Stimulated activated naive CD4-positive, alpha-beta T cell treated with Interleukin-2 at 50 U/mL for 16 hours (primary cell): ENCODE measurements at regions not wholly inside any gene's neighbourhood (a gene's known extent, or its start where the extent isn't known, plus 50 kb on each side); places are given as distances from the start of the nearest gene placed in this dataset.

Experiments
- DNase-seq: peaks from one replicate; lab custom pipeline; 2025; lab: John Stamatoyannopoulos, UW

DNA sequence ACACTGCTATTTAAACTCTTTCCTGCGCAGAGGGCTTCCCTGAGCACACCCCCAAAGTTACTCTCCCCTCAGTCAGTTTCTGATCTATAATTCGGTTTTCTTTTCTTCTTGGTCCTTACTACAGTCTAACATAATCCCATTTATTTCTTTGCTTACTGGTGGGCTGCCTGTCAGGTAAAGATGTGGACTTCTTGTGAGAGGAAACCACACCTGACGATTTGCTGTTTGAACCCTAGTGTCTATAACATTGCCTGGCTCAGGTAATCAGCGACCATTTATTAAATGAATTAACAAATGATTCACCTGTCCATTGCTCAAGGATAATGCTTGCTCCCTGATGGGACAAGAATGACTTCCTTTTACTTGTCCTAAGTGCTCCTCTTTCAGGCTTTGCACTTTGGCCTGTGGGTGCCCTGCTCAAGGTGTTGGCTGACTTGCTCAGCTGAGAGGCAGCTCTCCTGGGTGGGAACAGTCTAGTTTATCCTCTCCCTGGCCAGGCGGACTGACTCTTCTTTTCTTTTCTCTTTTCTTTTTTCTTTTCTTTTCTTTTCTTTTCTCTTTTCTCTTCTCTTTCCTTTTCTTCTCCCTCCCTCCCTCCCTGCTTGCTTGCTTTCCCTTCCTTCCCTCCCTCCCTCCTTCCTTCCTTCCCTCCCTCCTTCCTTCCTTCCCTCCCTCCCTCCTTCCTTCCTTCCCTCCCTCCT, 233.1 kb downstream of the BCAS1 start:
- DNase-seq = no peak

DNA sequence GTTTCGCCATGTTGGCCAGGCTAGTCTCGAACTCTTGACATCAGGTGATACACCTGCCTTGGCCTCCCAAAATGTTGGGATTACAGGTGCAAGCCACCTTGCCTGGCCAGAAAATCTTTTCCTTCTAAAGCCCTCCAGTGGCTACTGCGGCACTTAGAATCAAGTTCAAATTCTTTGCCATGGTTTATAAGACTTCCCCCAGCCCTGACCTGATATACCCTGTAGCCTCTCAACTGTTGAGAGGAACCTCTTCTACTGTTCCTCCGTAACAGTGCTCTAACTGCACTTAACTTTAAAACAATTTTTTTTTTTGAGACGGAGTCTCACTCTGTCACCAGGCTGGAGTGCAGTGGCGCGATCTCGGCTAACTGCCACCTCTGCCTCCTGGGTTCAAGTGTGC, 235.6 kb downstream of the BCAS1 start:
- no peak for DNase-seq

GRCh38 chr20:53834062-53834442, 236.3 kb downstream of the BCAS1 start:
- no peak for DNase-seq

GRCh38 chr20:53833333-53834061, 236.9 kb downstream of the BCAS1 start:
- no peak for DNase-seq

GRCh38 chr20:53832499-53832898, 237.9 kb downstream of the BCAS1 start:
- DNase-seq = no peak

- DNase-seq = no peak
Measured at GRCh38 chr20:53831812-53832211, 238.2 kb upstream of the ZNF217 start.

- DNase-seq = no peak
Measured at GRCh38 chr20:53831228-53831627, 237.6 kb upstream of the ZNF217 start.

DNA sequence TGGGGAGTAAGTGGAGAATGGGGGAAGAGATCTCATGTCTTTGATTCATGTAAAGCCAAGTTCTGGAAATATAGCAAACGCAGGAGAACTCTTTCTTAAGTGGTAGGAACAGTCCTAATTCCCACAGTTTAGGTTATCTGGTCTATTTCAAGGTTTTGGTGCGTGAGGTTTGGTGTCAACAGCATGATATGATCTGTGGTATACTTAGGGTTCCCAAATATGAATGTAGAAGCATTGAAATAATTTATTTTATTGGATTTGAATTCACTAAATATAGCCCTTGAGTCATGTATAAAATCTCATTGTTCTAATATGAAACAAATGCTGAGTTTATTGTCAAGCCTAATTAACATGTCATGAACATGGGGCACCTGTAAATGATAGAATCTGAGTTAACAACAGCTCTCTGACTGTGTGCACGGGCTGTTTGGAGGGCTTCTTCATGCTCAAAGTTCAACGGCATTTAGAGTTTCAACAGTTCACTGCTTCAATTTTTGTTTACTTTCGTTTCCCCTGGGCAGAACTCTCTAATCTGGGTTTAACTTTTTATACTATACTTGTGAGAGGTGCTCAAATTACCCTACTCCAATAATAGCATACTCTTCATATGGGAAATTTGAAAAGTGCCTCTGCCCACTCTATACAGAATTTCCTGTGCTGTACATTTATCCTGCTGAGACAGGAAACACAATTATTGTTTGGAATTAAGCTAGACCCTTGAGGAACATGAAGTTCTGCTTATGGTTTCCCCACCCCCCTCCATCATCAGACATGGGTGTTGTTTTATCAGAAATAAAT, 236.3 kb upstream of the ZNF217 start:
- DNase-seq = no peak

GRCh38 chr20:53829255-53829723, 235.7 kb upstream of the ZNF217 start:
- DNase-seq = no peak

- DNase-seq = no peak
Measured at GRCh38 chr20:53828682-53829254, 235.1 kb upstream of the ZNF217 start.

DNA sequence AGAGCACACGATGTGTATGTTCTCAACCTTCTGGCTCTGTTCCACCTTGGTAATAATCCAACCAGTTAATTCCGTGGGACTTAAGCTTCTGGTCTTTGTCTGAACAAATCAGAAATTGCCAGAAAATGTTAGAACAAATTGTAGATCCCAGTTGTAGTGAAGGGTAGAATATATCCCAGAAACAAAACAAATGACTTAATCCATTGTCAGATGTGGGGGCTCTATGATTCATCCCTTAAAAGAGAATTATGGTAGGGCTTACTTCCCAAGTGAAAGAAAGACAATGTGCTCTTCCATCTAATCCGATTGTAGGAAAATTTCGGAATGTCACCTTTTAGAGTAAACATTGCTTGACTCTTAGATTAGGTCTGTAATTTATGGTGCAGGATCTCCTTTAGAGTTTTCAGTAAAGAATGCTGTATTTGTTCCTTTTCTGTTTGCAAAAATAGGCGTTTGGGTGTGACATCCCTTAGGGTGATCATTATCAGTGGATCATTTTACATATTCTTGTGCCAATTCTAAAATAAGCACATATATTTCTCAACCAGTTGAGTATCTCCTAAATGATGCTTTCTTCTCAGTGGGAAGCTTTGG, 234.5 kb upstream of the ZNF217 start:
- DNase-seq = no peak

- no peak for DNase-seq
Measured at GRCh38 chr20:53827292-53828087, 233.9 kb upstream of the ZNF217 start.

GRCh38 chr20:53826597-53827291, 233.1 kb upstream of the ZNF217 start:
- DNase-seq = no peak

GRCh38 chr20:53826090-53826489, 232.5 kb upstream of the ZNF217 start:
- no peak for DNase-seq

DNA sequence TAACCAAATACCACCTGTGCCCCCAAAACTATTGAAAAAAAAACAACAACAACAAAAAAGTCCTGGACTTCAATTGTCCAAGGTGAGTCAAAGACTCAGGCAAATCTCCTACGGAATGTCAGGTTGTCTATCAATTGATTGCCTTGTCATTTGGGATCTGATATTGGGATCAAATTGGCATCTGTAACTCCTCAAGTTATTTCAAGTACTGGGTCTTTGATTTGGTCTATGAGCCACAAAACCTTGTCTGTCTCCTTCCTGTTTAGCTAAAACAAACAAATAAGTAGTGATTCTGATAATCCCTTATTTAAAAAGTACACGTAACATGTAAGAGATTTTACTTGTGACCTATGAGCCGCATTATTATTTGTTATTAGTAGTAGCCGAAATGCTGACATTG, 231.6 kb upstream of the ZNF217 start:
- DNase-seq = no peak

- DNase-seq = no peak
Measured at GRCh38 chr20:53824779-53825178, 231.1 kb upstream of the ZNF217 start.

GRCh38 chr20:53823121-53823764, 229.6 kb upstream of the ZNF217 start:
- no peak for DNase-seq

DNA sequence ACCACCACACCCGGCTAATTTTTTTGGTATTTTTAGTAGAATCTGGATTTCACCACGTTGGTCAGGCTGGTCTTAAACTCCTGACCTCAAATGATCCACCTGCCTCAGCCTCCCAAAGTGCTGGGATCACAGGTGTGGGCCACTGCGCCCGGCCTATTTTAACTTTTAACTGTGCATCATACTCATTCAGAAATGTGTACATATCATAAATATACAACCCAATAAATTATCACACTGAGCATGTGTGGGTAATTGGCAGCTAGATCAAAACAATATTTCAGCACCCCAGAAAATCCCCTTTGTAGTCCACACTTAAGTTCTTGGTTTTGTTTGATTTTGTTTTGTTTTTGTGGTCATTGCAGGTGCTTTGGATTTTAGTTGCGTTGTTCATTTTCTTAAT, 228.9 kb upstream of the ZNF217 start:
- DNase-seq = no peak

GRCh38 chr20:53819973-53820451, 226.4 kb upstream of the ZNF217 start:
- DNase-seq = no peak
